ENCODE measurements at regions not wholly inside any gene's neighbourhood (a gene's known extent, or its start where the extent isn't known, plus 50 kb on each side); places are given as distances from the start of the nearest gene placed in this dataset.
"Not testable (repeated sequence)": the region's sequence is repeated elsewhere in the genome, so short reads cannot be mapped to it uniquely, and the experiment has no call there.

GRCh38 chr18:49725809-49726674 is 87.3 kb downstream of the ACAA2 start:
- Histone ChIP-seq H3K4me3 (replicated peaks; ENCODE audit: low read depth, low read length) (no peak overlapping the region), H3K27me3 (replicated peaks; ENCODE audit: control insufficient read depth, insufficient read depth, low read length) (no peaks in the 10 kb centered on the region; the same call in 1 of the 2 replicates), H3K36me3 (ENCODE audit: control insufficient read depth, insufficient read depth, low read length) (no peaks in the 10 kb centered on the region)
- no peak for DNase-seq (ENCODE audit: extremely low read depth, insufficient read length)
- no peak for TF ChIP-seq CTCF (IDR thresholded peaks at IDR 0.05; ENCODE audit: insufficient read depth, low read length, poor library complexity, severe bottlenecking)

DNA sequence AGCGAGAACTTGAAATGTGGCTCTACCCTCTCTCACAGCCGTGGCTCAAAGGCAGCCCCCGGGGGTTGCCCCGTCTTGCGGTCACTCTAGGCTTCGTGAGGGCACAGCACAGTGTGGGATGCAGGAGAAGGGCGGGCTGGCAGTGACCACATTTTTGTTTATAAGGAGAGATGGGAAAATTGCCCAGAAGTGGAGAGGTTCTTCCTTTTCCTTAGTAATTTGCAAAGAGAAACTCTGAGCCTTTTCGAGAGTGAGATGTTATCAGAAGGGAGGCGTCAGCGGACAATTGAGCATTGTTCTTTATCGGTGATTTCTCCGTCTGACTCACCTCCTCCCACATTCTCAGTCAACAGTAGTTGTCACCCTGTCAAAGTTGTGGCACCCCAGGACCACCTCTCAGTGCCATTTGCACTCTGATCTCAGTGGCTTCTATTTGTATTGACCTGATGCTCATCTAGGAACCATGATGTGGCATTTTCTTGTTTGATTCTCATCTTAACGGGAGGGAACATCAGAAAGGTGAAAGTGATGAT is 89.6 kb downstream of the ACAA2 start:
- Histone ChIP-seq H3K4me3 (replicated peaks; ENCODE audit: low read depth, low read length) (no peak overlapping the region), H3K27me3 (replicated peaks; ENCODE audit: control insufficient read depth, insufficient read depth, low read length) (no peaks in the 10 kb centered on the region; the same call in 1 of the 2 replicates), H3K36me3 (ENCODE audit: control insufficient read depth, insufficient read depth, low read length) (no peaks in the 10 kb centered on the region)
- peak; percentile 25 for DNase-seq (ENCODE audit: extremely low read depth, insufficient read length)
- TF ChIP-seq CTCF (IDR thresholded peaks at IDR 0.05; ENCODE audit: insufficient read depth, low read length, poor library complexity, severe bottlenecking): no peak

- Histone ChIP-seq H3K36me3 (ENCODE audit: control insufficient read depth, insufficient read depth, low read length) (no peaks in the 10 kb centered on the region), H3K4me3 (replicated peaks; ENCODE audit: low read depth, low read length) (no peak overlapping the region), H3K27me3 (replicated peaks; ENCODE audit: control insufficient read depth, insufficient read depth, low read length) (no peaks in the 10 kb centered on the region; the same call in 1 of the 2 replicates)
- TF ChIP-seq CTCF (IDR thresholded peaks at IDR 0.05; ENCODE audit: insufficient read depth, low read length, poor library complexity, severe bottlenecking): no peak
- DNase-seq (ENCODE audit: extremely low read depth, insufficient read length): no peak
Observed at GRCh38 chr18:49722477-49722876, 90.9 kb downstream of the ACAA2 start.

DNA sequence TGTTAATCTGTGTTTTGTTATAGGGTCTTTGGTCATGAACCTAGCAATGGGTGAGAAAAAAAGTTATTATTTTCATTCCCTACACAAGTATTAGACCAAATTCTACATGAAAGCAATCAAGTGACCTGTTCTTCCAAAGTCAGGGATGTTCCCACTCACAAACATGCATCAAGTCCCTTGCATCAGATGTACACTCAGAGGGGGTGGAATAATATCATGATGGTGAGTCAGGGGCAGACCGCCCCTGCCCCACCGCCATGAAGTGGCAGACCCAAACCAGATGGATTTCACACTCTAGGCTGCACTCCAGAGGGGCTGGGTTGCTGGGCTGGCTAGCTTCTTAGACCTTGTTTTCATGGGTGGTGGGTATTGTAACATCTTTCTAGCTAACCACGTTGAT is 91.4 kb downstream of the ACAA2 start:
- no peaks in the 10 kb centered on the region for H3K36me3 ChIP-seq (ENCODE audit: control insufficient read depth, insufficient read depth, low read length)
- no peak for TF ChIP-seq CTCF (IDR thresholded peaks at IDR 0.05; ENCODE audit: insufficient read depth, low read length, poor library complexity, severe bottlenecking)
- DNase-seq (ENCODE audit: extremely low read depth, insufficient read length): no peak

GRCh38 chr18:49720944-49721343 is 92.4 kb downstream of the ACAA2 start:
- H3K27me3 ChIP-seq (replicated peaks; ENCODE audit: control insufficient read depth, insufficient read depth, low read length); H3K36me3 ChIP-seq (ENCODE audit: control insufficient read depth, insufficient read depth, low read length); H3K4me3 ChIP-seq (replicated peaks; ENCODE audit: low read depth, low read length); DNase-seq (ENCODE audit: extremely low read depth, insufficient read length): not testable (repeated sequence)

More for the DNA sequence above, 91.4 kb downstream of the ACAA2 start:
- Histone ChIP-seq H3K4me3 (replicated peaks; ENCODE audit: low read depth, low read length) (no peak overlapping the region), H3K27me3 (replicated peaks; ENCODE audit: control insufficient read depth, insufficient read depth, low read length) (no peaks in the 10 kb centered on the region; the same call in 1 of the 2 replicates)

GRCh38 chr18:49717617-49718016 is 95.7 kb downstream of the ACAA2 start:
- H3K36me3 ChIP-seq (ENCODE audit: control insufficient read depth, insufficient read depth, low read length): no peaks in the 10 kb centered on the region
- TF ChIP-seq CTCF (IDR thresholded peaks at IDR 0.05; ENCODE audit: insufficient read depth, low read length, poor library complexity, severe bottlenecking): no peak
- H3K4me3 ChIP-seq (replicated peaks; ENCODE audit: low read depth, low read length): no peak overlapping the region
- no peak for DNase-seq (ENCODE audit: extremely low read depth, insufficient read length)
- no peaks in the 10 kb centered on the region; the same call in 1 of the 2 replicates for H3K27me3 ChIP-seq (replicated peaks; ENCODE audit: control insufficient read depth, insufficient read depth, low read length)
